SK-N-SH (cell line): ENCODE measurements at regions not wholly inside any gene's neighbourhood (a gene's known extent, or its start where the extent isn't known, plus 50 kb on each side); places are given as distances from the start of the nearest gene placed in this dataset.

Experiments used
- CTCF ChIA-PET: fragments of 300-600, 350-600 bp; formaldehyde crosslinking; extraction: SDS; loops from one replicate; lab custom pipeline; 2021; lab: Yijun Ruan, JAX
- POLR2A ChIA-PET: fragments of 350-600 bp; sonication (Branson Sonifier 250); formaldehyde crosslinking; extraction: SDS; loops from one replicate; lab custom pipeline; 2020; ENCODE audit warnings: antibody characterized with exemption, inconsistent platforms; lab: Yijun Ruan, JAX
- DNase-seq: peaks from one replicate; pipeline ENCODE4 v3.0.0; 2012
- H2AFZ ChIP-seq: fragments of 200-600 bp; sonication (generic); 2 replicates; pipeline ENCODE4 v1.8.1; 2016; ENCODE audit warnings: antibody characterized with exemption, mild to moderate bottlenecking, low read depth
- H3F3A ChIP-seq: fragments of 200-600 bp; sonication (generic); replicated peaks from 2 replicates; pipeline ENCODE3; 2016; ENCODE audit warnings: antibody characterized with exemption, mild to moderate bottlenecking; ENCODE audit not compliant: insufficient read depth
- H3K27ac ChIP-seq, 2 experiments: fragments of 200-500 bp in 1 of 2; fragments of 200-600 bp in 1 of 2; sonication (Bioruptor generic) in 1 of 2; sonication (generic), shearing (Covaris generic) in 1 of 2; 2 replicates each; pipeline versions ENCODE4 v1.5.1 to v1.6.1; 2014 to 2016; ENCODE audit warnings: low read depth in 2 of 2, inconsistent platforms in 1 of 2, low read length in 1 of 2, mild to moderate bottlenecking in 1 of 2, mixed read lengths in 1 of 2
- H3K27me3 ChIP-seq: fragments of 200-600 bp; sonication (generic), shearing (Covaris generic); 2 replicates; pipeline ENCODE4 v1.6.1; 2016; ENCODE audit warnings: mixed run types; ENCODE audit not compliant: insufficient read depth
- H3K36me3 ChIP-seq, 2 experiments: fragments of 200-500 bp in 1 of 2; fragments of 200-600 bp in 1 of 2; sonication (Bioruptor generic) in 1 of 2; sonication (generic) in 1 of 2; replicated peaks in 1 of 2; 2 replicates each; pipeline versions ENCODE3 to v1.5.1; 2014 to 2016; ENCODE audit warnings: low read length in 1 of 2, mild to moderate bottlenecking in 1 of 2; ENCODE audit not compliant: insufficient read depth in 2 of 2, control insufficient read depth in 1 of 2
- H3K4me1 ChIP-seq, 2 experiments: fragments of 200-500 bp in 1 of 2; fragments of 200-600 bp in 1 of 2; sonication (Bioruptor generic) in 1 of 2; sonication (generic), shearing (Covaris generic) in 1 of 2; 2 replicates each; pipeline versions ENCODE4 v1.5.1 to v1.6.1; 2014 to 2016; ENCODE audit warnings: low read depth in 1 of 2, low read length in 1 of 2, mixed run types in 1 of 2; ENCODE audit not compliant: insufficient read depth in 2 of 2, control insufficient read depth in 1 of 2
- H3K4me2 ChIP-seq: fragments of 200-600 bp; sonication (generic), shearing (Covaris generic); 2 replicates; pipeline ENCODE4 v1.6.1; 2017; ENCODE audit warnings: mixed run types
- H3K4me3 ChIP-seq, 2 experiments: fragments of 200-500 bp in 1 of 2; fragments of 200-600 bp in 1 of 2; sonication (Bioruptor generic) in 1 of 2; sonication (generic), shearing (Covaris generic) in 1 of 2; 2 replicates each; pipeline versions ENCODE4 v1.5.1 to v1.8.1; 2014 to 2016; ENCODE audit warnings: low read depth in 2 of 2, inconsistent platforms in 1 of 2, low read length in 1 of 2, mild to moderate bottlenecking in 1 of 2, mixed read lengths in 1 of 2, moderate library complexity in 1 of 2
- H3K79me2 ChIP-seq: fragments of 200-600 bp; sonication (generic); 2 replicates; pipeline ENCODE4 v1.8.1; 2017; ENCODE audit warnings: mild to moderate bottlenecking; ENCODE audit not compliant: insufficient read depth
- H3K9ac ChIP-seq: fragments of 200-600 bp; sonication (generic); 2 replicates; pipeline ENCODE4 v1.6.1; 2017; ENCODE audit warnings: mixed run types
- H3K9me2 ChIP-seq: fragments of 200-600 bp; sonication (generic); 2 replicates; pipeline ENCODE4 v1.6.1; 2017; ENCODE audit warnings: mixed run types
- H3K9me3 ChIP-seq: fragments of 200-600 bp; sonication (generic); 2 replicates; pipeline ENCODE4 v1.6.1; 2017; ENCODE audit warnings: mixed run types, mild to moderate bottlenecking, moderate library complexity
- H4K20me1 ChIP-seq: fragments of 200-600 bp; sonication (generic); 2 replicates; pipeline ENCODE4 v1.6.1; 2017; ENCODE audit warnings: mild to moderate bottlenecking, mixed run types; ENCODE audit not compliant: insufficient read depth
- CTCF ChIP-seq: fragments of 200-600 bp; sonication (generic); IDR thresholded peaks from 2 replicates; pipeline ENCODE4 v1.6.1; 2017; ENCODE audit warnings: antibody characterized with exemption, mild to moderate bottlenecking, moderate library complexity
- FOXJ3 ChIP-seq: sonication (generic); formaldehyde crosslinking; IDR thresholded peaks from 2 replicates; pipeline ENCODE4 v1.5.1; 2020; ENCODE audit warnings: mild to moderate bottlenecking, missing genetic modification reagents
- RAD21 ChIP-seq: IDR thresholded peaks from 2 replicates; pipeline ENCODE4 v1.6.1; 2012; ENCODE audit warnings: mild to moderate bottlenecking, low read length
- SMC3 ChIP-seq: IDR thresholded peaks from 2 replicates; pipeline ENCODE4 v1.6.1; 2012; ENCODE audit warnings: low read depth, low read length, improper control_type of control experiment
- TEAD4 ChIP-seq: IDR thresholded peaks from 2 replicates; pipeline ENCODE4 v1.4.0; 2012; ENCODE audit warnings: mild to moderate bottlenecking, borderline replicate concordance; ENCODE audit not compliant: insufficient read depth
- WGBS: methylation state at CpG from one replicate; pipeline ENCODE4 v1.1.6; 2017; ENCODE audit warnings: low lambda C conversion rate; 5-methylcytosine and 5-hydroxymethylcytosine counted together

DNA sequence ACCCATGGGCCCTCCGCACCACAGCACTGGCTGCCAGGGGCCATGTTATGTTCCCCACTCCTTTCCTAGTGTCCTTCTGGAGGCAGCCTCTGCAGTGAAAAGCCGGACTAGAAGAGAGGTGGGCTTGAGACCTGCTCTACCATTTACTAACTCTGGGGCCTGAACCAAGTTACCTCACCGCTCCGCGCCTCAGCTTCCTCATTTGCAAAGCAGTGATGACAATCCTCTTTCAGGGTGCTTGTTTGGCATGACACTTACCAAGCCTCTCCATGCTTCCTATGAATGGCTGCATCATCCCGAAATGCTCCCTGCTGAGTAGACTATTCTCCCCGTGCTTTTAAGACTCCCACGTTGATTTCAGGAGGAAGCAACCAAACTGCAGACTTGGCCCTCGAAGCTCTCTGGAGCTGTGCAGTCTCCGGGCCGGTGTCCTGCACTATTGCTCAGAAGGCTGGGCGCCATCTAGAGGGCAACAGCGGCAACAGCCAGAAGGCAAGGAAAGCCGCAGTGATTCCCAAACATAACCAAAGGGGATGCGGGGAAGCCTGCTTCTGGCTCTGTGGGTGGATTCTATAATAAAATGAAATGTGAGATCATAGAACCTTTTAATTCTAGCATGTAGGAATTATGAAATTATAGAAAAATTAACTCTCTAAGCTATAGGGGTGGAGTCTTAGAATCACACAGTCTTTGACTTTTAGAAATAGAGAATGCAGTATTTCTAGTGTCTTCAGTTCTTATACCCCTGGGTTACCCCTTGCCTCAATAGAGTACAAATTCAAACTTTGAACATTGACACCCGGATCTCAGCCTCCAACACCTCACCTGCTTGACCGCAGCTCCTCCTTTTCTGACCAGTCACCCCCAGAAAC, 599.8 kb upstream of the BRINP1 start:
- peak; percentile 76 for DNase-seq
- Histone ChIP-seq H3K9ac (no peak overlapping the region), H3K27me3 (no peaks in the 10 kb centered on the region), H3K9me2 (no peaks in the 10 kb centered on the region), H3K4me2 (no peak overlapping the region), H3K36me3 (no peaks in the 10 kb centered on the region), H3K27ac (no peak overlapping the region), H3K9me3 (no peaks in the 10 kb centered on the region), H3K4me3 (no peak overlapping the region; a peak in 1 of 4 replicates), H2AFZ (no peak overlapping the region), H3F3A (no peaks in the 10 kb centered on the region), H4K20me1 (no peaks in the 10 kb centered on the region), H3K4me1 (no peaks in the 10 kb centered on the region; a peak in 1 of 4 replicates), H3K79me2 (no peaks in the 10 kb centered on the region)
- CTCF ChIA-PET: interaction anchor here (0.6 to 4.8 kb wide), 47 partner anchors 11 to 1799 kb away, joined by 3 to 46 read pairs (median 4); partner anchors contain the start of gene BRINP1
- POLR2A ChIA-PET: no interaction called here
- WGBS: 28% methylated on average over 16 of the region's 17 CpGs
- TF ChIP-seq RAD21: peak; percentile 86
- TF ChIP-seq FOXJ3 (CRISPR knock-in tag): no peak
- peak; percentile 94 for TF ChIP-seq CTCF
- peak; percentile 83 for TF ChIP-seq SMC3

GRCh38 chr9:119967867-119968535, 598.8 kb upstream of the BRINP1 start:
- 67% methylated on average over 6 of the region's 6 CpGs for WGBS
- H3K9me3 ChIP-seq: no peaks in the 10 kb centered on the region
- H3K4me2 ChIP-seq: no peak overlapping the region
- no peaks in the 10 kb centered on the region for H3F3A ChIP-seq
- no peaks in the 10 kb centered on the region for H3K79me2 ChIP-seq
- no peak overlapping the region for H2AFZ ChIP-seq
- H3K36me3 ChIP-seq: no peaks in the 10 kb centered on the region
- POLR2A ChIA-PET: no interaction called here
- no peak for DNase-seq
- H3K27me3 ChIP-seq: no peaks in the 10 kb centered on the region
- H3K9me2 ChIP-seq: no peaks in the 10 kb centered on the region
- no peak overlapping the region for H3K27ac ChIP-seq
- H3K9ac ChIP-seq: no peak overlapping the region
- TF ChIP-seq TEAD4: no peak
- peaks cover 0 to 7% of the 10 kb centered on the region in 2 experiments; a peak in 2 of 4 replicates for H3K4me1 ChIP-seq
- H3K4me3 ChIP-seq: no peak overlapping the region
- CTCF ChIA-PET: interaction anchor here (0.6 to 4.8 kb wide), 28 partner anchors 12 to 1456 kb away, joined by 3 to 46 read pairs (median 4); partner anchors contain the start of gene BRINP1
- no peaks in the 10 kb centered on the region for H4K20me1 ChIP-seq
